Peyer's patch (tissue), 4 donors: ENCODE measurements at regions not wholly inside any gene's neighbourhood (a gene's known extent, or its start where the extent isn't known, plus 50 kb on each side); places are given as distances from the start of the nearest gene placed in this dataset.

Experiments used
- CTCF ChIP-seq, 6 experiments: fragments of 450-650 bp in 4 of 6; fragments of 200-600 bp in 2 of 6; sonication (generic) in 1 of 6; IDR thresholded peaks; one replicate each; pipeline ENCODE4 v1.5.1; 2017 to 2019; ENCODE audit warnings: antibody characterized with exemption in 6 of 6, mild to moderate bottlenecking in 3 of 6, moderate library complexity in 1 of 6
- POLR2A ChIP-seq, 2 donors: fragments of 450-650 bp; IDR thresholded peaks; one replicate each; pipeline ENCODE4 v1.5.1; 2017; ENCODE audit warnings: antibody characterized with exemption in 2 of 2, mild to moderate bottlenecking in 2 of 2, moderate library complexity in 2 of 2

GRCh38 chr11:29161191-29161590 lies 855.6 kb downstream of the KCNA4 start:
- TF ChIP-seq CTCF (IDR thresholded peaks at IDR 0.05): no peak
- TF ChIP-seq POLR2A (IDR thresholded peaks at IDR 0.05): no peak
